ENCODE measurements at regions not wholly inside any gene's neighbourhood (a gene's known extent, or its start where the extent isn't known, plus 50 kb on each side); places are given as distances from the start of the nearest gene placed in this dataset.

DNA sequence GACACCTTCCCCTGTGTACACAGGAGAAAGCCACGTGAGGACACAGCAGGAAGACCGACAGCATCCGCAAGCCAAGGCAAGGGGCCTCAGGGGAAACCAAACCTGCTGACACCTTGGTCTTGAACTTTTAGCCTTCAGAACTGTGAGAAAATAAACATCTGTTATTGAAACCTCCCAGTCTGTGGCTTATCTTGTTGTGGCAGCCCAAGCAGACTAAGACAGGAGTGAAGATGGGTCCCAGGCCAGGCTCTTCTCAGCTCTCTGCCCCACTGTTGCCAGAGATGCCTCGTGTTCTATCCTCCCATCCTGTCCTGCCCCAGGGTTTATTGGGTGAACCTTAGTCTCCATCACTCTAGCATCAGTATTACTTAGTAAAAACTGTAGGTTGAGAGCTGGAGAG, 236.3 kb downstream of the MATN1 start:
- no peaks in the 10 kb centered on the region for H3K36me3 ChIP-seq
- no peaks in the 10 kb centered on the region for H3K27me3 ChIP-seq
- H3K9me3 ChIP-seq, result peaks cover 0 to 3% of the 10 kb centered on the region in 2 donors
- no peak overlapping the region for H3K4me3 ChIP-seq
- no peaks in the 10 kb centered on the region for H3K4me1 ChIP-seq (ENCODE audit: insufficient read depth)
- no peak overlapping the region for H3K27ac ChIP-seq
- DNase-seq, result no peak
- intact Hi-C loops (cut with DNase I), result no loop called here
- 12 to 23% (median 23%) methylated on average over 4 of the region's 4 CpGs for WGBS, 3 donors
- TF ChIP-seq EP300 (IDR thresholded peaks at IDR 0.05) (no peak), CTCF (IDR thresholded peaks at IDR 0.05) (no peak), POLR2A (IDR thresholded peaks at IDR 0.05) (no peak)

GRCh38 chr1:30485072-30485471, 238.3 kb downstream of the MATN1 start:
- Histone ChIP-seq H3K4me1 (ENCODE audit: insufficient read depth) (no peaks in the 10 kb centered on the region), H3K36me3 (no peaks in the 10 kb centered on the region), H3K9me3 (peaks cover 0 to 7% of the 10 kb centered on the region in 2 donors), H3K27ac (no peak overlapping the region), H3K4me3 (no peak overlapping the region), H3K27me3 (no peaks in the 10 kb centered on the region)
- 82 to 87% (median 86%) methylated on average over 6 of the region's 6 CpGs for WGBS, 3 donors
- DNase-seq, result no peak
- TF ChIP-seq CTCF (IDR thresholded peaks at IDR 0.05), result no peak
- TF ChIP-seq POLR2A (IDR thresholded peaks at IDR 0.05), result no peak
- no peak for TF ChIP-seq EP300 (IDR thresholded peaks at IDR 0.05)
- intact Hi-C loops (cut with DNase I), result no loop called here

- Histone ChIP-seq H3K4me1 (ENCODE audit: insufficient read depth) (no peaks in the 10 kb centered on the region), H3K36me3 (no peaks in the 10 kb centered on the region), H3K27ac (no peak overlapping the region), H3K9me3 (peaks cover 0 to 7% of the 10 kb centered on the region in 2 donors), H3K27me3 (no peaks in the 10 kb centered on the region), H3K4me3 (no peak overlapping the region)
- TF ChIP-seq CTCF (IDR thresholded peaks at IDR 0.05) (no peak), EP300 (IDR thresholded peaks at IDR 0.05) (no peak), POLR2A (IDR thresholded peaks at IDR 0.05) (no peak)
- intact Hi-C loops (cut with DNase I), result no loop called here
- 77 to 93% (median 87%) methylated on average over 1 of the region's 1 CpG for WGBS, 3 donors
- no peak for DNase-seq
Measured at GRCh38 chr1:30484668-30485067, 238.7 kb downstream of the MATN1 start.

- WGBS, 3 donors, result 72 to 79% (median 76%) methylated on average over 6 to 7 of the region's 7 CpGs
Measured at GRCh38 chr1:30479575-30479974, 243.8 kb downstream of the MATN1 start.

More at GRCh38 chr1:30479575-30479974, 243.8 kb downstream of the MATN1 start:
- Histone ChIP-seq H3K9me3 (peaks cover 0 to 7% of the 10 kb centered on the region in 2 donors), H3K27me3 (no peaks in the 10 kb centered on the region), H3K4me1 (ENCODE audit: insufficient read depth) (no peaks in the 10 kb centered on the region), H3K36me3 (no peaks in the 10 kb centered on the region), H3K27ac (no peak overlapping the region), H3K4me3 (no peak overlapping the region)
- no peak for DNase-seq
- TF ChIP-seq CTCF (IDR thresholded peaks at IDR 0.05) (no peak), POLR2A (IDR thresholded peaks at IDR 0.05) (no peak), EP300 (IDR thresholded peaks at IDR 0.05) (no peak)
- intact Hi-C loops (cut with DNase I), result no loop called here

Data from ovary (tissue), 7 donors.